Activated T-cell treated with anti-CD3 and anti-CD28 coated beads, Interleukin-2, amount 50 U/mL, for 24 hours (primary cell): ENCODE measurements at regions not wholly inside any gene's neighbourhood (a gene's known extent, or its start where the extent isn't known, plus 50 kb on each side); places are given as distances from the start of the nearest gene placed in this dataset.
"Not testable (repeated sequence)": the region's sequence is repeated elsewhere in the genome, so short reads cannot be mapped to it uniquely, and the experiment has no call there.

Experiments used
- DNase-seq: peaks from one replicate; pipeline ENCODE4 v3.0.0-alpha.2; 2020
- H3K27ac Mint-ChIP-seq: 2 replicates; pipeline ENCODE4 v1.8.0; 2020; ENCODE audit warnings: mild to moderate bottlenecking, mixed read lengths
- H3K27me3 Mint-ChIP-seq: 2 replicates; pipeline ENCODE4 v1.8.0; 2020; ENCODE audit warnings: mixed read lengths
- H3K36me3 Mint-ChIP-seq: 2 replicates; pipeline ENCODE4 v1.8.0; 2020; ENCODE audit warnings: low read depth, mixed read lengths
- H3K4me1 Mint-ChIP-seq: 2 replicates; pipeline ENCODE4 v1.8.0; 2020; ENCODE audit warnings: low read depth, mixed read lengths
- H3K4me3 Mint-ChIP-seq: 2 replicates; pipeline ENCODE4 v1.8.0; 2020; ENCODE audit warnings: mild to moderate bottlenecking, moderate library complexity, mixed read lengths
- H3K9me3 Mint-ChIP-seq: 2 replicates; pipeline ENCODE4 v1.8.0; 2020; ENCODE audit warnings: mixed read lengths

GRCh38 chr2:211203986-211204385 lies 647.6 kb downstream of the CPS1 start:
- DNase-seq: no peak
- Mint-ChIP-seq H3K9me3 (peaks cover 8% of the 10 kb centered on the region), H3K36me3 (no peaks in the 10 kb centered on the region), H3K4me3 (no peak overlapping the region), H3K27ac (no peak overlapping the region), H3K4me1 (no peaks in the 10 kb centered on the region), H3K27me3 (no peaks in the 10 kb centered on the region)

DNA sequence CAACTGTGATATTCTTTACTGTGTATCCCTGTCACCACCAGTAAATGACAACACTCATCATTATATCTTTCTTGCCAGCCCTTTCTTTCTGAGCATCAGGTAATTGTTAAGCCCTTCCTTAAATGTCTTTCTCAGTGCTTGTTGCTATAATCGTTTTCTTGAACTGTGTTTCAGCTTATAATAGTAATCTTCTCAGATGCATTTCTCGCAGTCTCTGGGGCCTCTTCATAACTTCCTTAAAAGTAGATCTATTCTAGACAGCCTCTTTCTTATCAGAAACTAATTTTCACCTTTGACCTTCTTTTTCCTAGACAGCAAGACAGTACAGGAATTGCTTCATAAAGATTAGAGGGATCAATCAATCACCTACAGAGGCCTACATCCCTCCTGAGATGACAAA lies 648.1 kb downstream of the CPS1 start:
- H3K9me3 Mint-ChIP-seq: peaks cover 8% of the 10 kb centered on the region
- no peaks in the 10 kb centered on the region for H3K4me1 Mint-ChIP-seq
- H3K36me3 Mint-ChIP-seq: no peaks in the 10 kb centered on the region
- DNase-seq: no peak
- H3K4me3 Mint-ChIP-seq: no peak overlapping the region
- H3K27ac Mint-ChIP-seq: no peak overlapping the region
- H3K27me3 Mint-ChIP-seq: no peaks in the 10 kb centered on the region

DNA sequence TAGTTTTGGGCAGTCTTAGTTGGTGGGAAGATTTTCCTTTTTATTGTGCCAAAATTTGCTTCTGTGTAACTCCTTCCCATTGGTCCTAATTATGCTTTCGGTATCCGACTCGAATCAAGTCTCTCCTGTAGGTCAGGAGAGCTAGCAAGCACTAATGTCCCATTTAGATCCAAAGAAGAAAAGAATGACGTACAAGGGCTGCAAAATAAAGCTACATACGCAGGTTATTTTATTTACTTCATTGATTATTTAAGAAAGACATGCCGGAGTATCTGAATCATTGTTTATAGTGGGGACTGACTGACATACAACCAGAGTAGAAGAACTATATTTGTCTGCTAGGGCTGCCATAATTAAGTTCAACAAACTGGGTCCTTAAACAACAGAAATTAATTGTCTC lies 648.5 kb downstream of the CPS1 start:
- H3K36me3 Mint-ChIP-seq: no peaks in the 10 kb centered on the region
- no peak overlapping the region for H3K4me3 Mint-ChIP-seq
- no peak overlapping the region for H3K27ac Mint-ChIP-seq

GRCh38 chr2:211205358-211205757 lies 649.0 kb downstream of the CPS1 start:
- Mint-ChIP-seq H3K4me1 (no peaks in the 10 kb centered on the region), H3K27me3 (no peaks in the 10 kb centered on the region), H3K36me3 (no peaks in the 10 kb centered on the region), H3K9me3 (peaks cover 9% of the 10 kb centered on the region), H3K27ac (no peak overlapping the region), H3K4me3 (no peak overlapping the region)
- no peak for DNase-seq

More for the DNA sequence above, 648.5 kb downstream of the CPS1 start:
- Mint-ChIP-seq H3K4me1 (no peaks in the 10 kb centered on the region), H3K27me3 (no peaks in the 10 kb centered on the region), H3K9me3 (peaks cover 8% of the 10 kb centered on the region)
- DNase-seq: no peak

- DNase-seq: no peak
- Mint-ChIP-seq H3K27ac (no peak overlapping the region), H3K4me3 (no peak overlapping the region), H3K36me3 (no peaks in the 10 kb centered on the region), H3K9me3 (peaks cover 11% of the 10 kb centered on the region), H3K27me3 (no peaks in the 10 kb centered on the region), H3K4me1 (no peaks in the 10 kb centered on the region)
Observed at GRCh38 chr2:211205836-211206235, 649.4 kb downstream of the CPS1 start.

GRCh38 chr2:211216221-211216620 lies 659.8 kb downstream of the CPS1 start:
- Mint-ChIP-seq H3K36me3 (no peaks in the 10 kb centered on the region), H3K27ac (no peak overlapping the region), H3K27me3 (no peaks in the 10 kb centered on the region), H3K4me3 (no peak overlapping the region), H3K4me1 (no peaks in the 10 kb centered on the region), H3K9me3 (peaks cover 10% of the 10 kb centered on the region)
- no peak for DNase-seq

DNA sequence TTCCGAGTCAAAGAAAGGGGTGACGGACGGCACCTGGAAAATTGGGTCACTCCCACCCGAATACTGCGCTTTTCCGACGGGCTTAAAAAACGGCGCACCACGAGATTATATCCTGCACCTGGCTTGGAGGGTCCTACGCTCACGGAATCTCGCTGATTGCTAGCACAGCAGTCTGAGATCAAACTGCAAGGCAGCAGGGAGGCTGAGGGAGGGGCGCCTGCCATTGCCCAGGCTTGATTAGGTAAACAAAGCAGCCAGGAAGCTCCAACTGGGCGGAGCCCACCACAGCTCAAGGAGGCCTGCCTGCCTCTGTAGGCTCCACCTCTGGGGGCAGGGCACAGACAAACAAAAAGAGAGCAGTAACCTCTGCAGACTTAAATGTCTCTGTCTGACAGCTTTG lies 663.1 kb downstream of the CPS1 start:
- not testable (repeated sequence) for H3K27ac Mint-ChIP-seq, H3K4me3 Mint-ChIP-seq, H3K27me3 Mint-ChIP-seq, H3K4me1 Mint-ChIP-seq, H3K9me3 Mint-ChIP-seq, DNase-seq, H3K36me3 Mint-ChIP-seq

DNA sequence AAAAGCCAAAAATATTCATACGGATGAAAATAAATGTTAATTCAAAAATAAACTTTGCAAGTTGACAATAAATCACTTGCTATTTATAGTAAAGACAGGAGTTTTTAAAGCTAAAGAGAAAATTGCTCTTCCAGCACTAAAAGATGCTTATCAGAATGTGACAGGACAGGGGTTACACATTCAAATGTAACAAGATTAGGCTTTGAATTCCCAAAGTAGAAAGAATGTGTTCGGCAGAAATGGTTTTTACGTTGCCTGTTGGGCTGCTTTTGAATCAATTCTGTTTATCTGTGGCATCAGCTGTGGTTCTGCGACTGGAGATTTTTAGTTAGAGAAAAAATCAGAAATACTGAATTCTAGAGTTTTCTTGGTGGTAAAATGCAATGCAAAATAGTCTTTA lies 669.4 kb downstream of the CPS1 start:
- Mint-ChIP-seq H3K27me3 (no peaks in the 10 kb centered on the region), H3K27ac (no peak overlapping the region), H3K36me3 (no peaks in the 10 kb centered on the region), H3K4me3 (no peak overlapping the region), H3K9me3 (peaks cover 4% of the 10 kb centered on the region), H3K4me1 (no peaks in the 10 kb centered on the region)
- DNase-seq: no peak

DNA sequence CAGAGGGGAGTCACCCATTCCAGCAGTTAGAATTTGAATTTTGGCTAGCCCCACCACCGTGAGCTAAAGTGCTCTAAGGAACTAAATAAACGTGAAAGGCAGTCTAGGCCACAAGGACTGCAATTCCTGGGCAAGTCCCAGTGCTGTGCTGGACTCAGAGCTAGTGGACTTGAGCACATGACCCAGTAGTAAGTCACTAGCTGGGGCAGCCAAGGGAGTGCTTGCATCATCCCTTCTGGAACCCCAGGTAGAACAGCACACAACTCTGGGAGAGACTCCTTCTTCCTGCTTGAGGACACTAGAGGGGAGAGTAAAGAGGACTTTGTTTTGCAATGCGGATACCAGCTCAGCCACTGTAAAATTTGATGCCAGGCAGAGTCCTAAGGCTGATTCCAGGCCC lies 672.2 kb downstream of the CPS1 start:
- no peaks in the 10 kb centered on the region for H3K36me3 Mint-ChIP-seq
- peaks cover 4% of the 10 kb centered on the region for H3K9me3 Mint-ChIP-seq

GRCh38 chr2:211237586-211238275 lies 681.3 kb downstream of the CPS1 start:
- DNase-seq: no peak
- Mint-ChIP-seq H3K27ac (no peak overlapping the region), H3K36me3 (no peaks in the 10 kb centered on the region), H3K27me3 (no peaks in the 10 kb centered on the region), H3K4me3 (no peak overlapping the region), H3K9me3 (peaks cover 4% of the 10 kb centered on the region), H3K4me1 (no peaks in the 10 kb centered on the region)

More for the DNA sequence above, 672.2 kb downstream of the CPS1 start:
- no peaks in the 10 kb centered on the region for H3K4me1 Mint-ChIP-seq
- H3K27me3 Mint-ChIP-seq: no peaks in the 10 kb centered on the region
- no peak for DNase-seq
- H3K4me3 Mint-ChIP-seq: no peak overlapping the region
- H3K27ac Mint-ChIP-seq: no peak overlapping the region

- H3K27ac Mint-ChIP-seq: no peak overlapping the region
- no peaks in the 10 kb centered on the region for H3K27me3 Mint-ChIP-seq
- DNase-seq: no peak
- H3K36me3 Mint-ChIP-seq: no peaks in the 10 kb centered on the region
- no peaks in the 10 kb centered on the region for H3K9me3 Mint-ChIP-seq
- H3K4me3 Mint-ChIP-seq: no peak overlapping the region
- no peaks in the 10 kb centered on the region for H3K4me1 Mint-ChIP-seq
Observed at GRCh38 chr2:211241891-211242290, 685.5 kb downstream of the CPS1 start.

DNA sequence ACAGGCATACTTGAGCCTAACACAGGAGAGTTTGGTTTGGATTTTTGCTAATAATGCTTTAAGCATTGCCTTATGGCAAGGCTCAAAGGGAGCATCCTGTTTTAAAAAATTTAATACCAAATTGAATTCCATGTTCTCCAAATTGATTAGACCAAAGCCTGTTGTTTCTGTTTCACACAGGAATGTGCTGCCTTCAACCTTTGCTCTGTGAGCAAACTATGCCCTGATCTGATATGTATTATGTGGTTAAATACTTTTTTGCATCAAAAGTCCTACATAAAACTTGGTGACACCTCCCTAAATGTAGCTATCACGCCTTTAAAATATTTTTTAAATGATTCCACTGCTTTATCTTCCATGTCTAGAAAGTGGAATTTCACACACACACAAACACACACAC lies 691.4 kb downstream of the CPS1 start:
- no peaks in the 10 kb centered on the region for H3K9me3 Mint-ChIP-seq
- H3K36me3 Mint-ChIP-seq: no peaks in the 10 kb centered on the region
- no peak overlapping the region for H3K27ac Mint-ChIP-seq
- no peak overlapping the region for H3K4me3 Mint-ChIP-seq
- H3K27me3 Mint-ChIP-seq: no peaks in the 10 kb centered on the region
- no peaks in the 10 kb centered on the region for H3K4me1 Mint-ChIP-seq
- DNase-seq: no peak

GRCh38 chr2:211248841-211249240 lies 692.4 kb downstream of the CPS1 start:
- no peaks in the 10 kb centered on the region for H3K9me3 Mint-ChIP-seq
- no peaks in the 10 kb centered on the region for H3K27me3 Mint-ChIP-seq
- DNase-seq: no peak
- no peak overlapping the region for H3K27ac Mint-ChIP-seq
- no peak overlapping the region for H3K4me3 Mint-ChIP-seq
- H3K36me3 Mint-ChIP-seq: no peaks in the 10 kb centered on the region
- H3K4me1 Mint-ChIP-seq: no peaks in the 10 kb centered on the region

GRCh38 chr2:211251016-211251415 lies 694.6 kb downstream of the CPS1 start:
- H3K4me3 Mint-ChIP-seq: no peak overlapping the region
- DNase-seq: no peak
- no peak overlapping the region for H3K27ac Mint-ChIP-seq
- H3K27me3 Mint-ChIP-seq: no peaks in the 10 kb centered on the region
- H3K4me1 Mint-ChIP-seq: no peaks in the 10 kb centered on the region
- H3K9me3 Mint-ChIP-seq: peaks cover 2% of the 10 kb centered on the region
- H3K36me3 Mint-ChIP-seq: no peaks in the 10 kb centered on the region

DNA sequence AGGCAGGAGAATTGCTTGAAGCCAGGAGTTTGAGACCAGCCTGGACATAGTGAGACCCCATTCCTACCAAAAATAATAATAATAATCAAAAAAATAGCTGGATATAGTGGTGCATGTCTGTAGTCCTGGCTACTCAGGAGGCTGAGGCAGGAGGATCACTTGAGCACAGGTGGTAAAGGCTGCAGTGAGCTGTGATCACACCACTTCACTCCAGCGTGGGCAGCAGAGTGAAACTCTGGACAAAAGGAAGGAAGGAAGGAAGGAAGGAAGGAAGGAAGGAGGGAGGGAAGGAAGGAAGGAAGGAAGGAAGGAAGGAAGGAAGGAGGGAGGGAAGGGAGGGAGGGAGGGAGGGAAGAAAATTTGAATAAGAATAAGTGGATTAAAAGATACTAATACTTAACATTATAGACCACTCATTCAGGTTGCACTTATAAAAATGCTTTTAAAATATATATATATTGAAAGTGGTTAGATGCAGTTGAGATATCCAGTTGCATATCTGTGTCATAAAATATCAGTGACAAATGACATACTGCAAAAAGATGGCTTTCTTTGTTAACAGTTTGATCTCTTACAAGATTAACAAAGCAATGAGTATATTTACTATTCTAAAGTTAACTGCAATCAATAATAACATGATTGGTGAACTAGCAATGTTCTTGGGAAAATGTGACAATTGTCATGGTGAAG lies 702.4 kb downstream of the CPS1 start:
- H3K27ac Mint-ChIP-seq: no peak overlapping the region
- H3K27me3 Mint-ChIP-seq: no peaks in the 10 kb centered on the region
- no peaks in the 10 kb centered on the region for H3K36me3 Mint-ChIP-seq
- no peak for DNase-seq
- peaks cover 6% of the 10 kb centered on the region for H3K9me3 Mint-ChIP-seq
- no peaks in the 10 kb centered on the region for H3K4me1 Mint-ChIP-seq
- H3K4me3 Mint-ChIP-seq: no peak overlapping the region
